Stimulated activated CD8-positive, alpha-beta memory T cell treated with anti-CD3 and anti-CD28 coated beads, Interleukin-2, amount 100 ng/mL, for 1 hour (primary cell): ENCODE measurements at regions not wholly inside any gene's neighbourhood (a gene's known extent, or its start where the extent isn't known, plus 50 kb on each side); places are given as distances from the start of the nearest gene placed in this dataset.

Experiments
- DNase-seq, 2 donors: peaks; one replicate each; pipeline ENCODE4 v3.0.0-alpha.2; 2020; ENCODE audit warnings: low read depth in 2 of 2

DNA sequence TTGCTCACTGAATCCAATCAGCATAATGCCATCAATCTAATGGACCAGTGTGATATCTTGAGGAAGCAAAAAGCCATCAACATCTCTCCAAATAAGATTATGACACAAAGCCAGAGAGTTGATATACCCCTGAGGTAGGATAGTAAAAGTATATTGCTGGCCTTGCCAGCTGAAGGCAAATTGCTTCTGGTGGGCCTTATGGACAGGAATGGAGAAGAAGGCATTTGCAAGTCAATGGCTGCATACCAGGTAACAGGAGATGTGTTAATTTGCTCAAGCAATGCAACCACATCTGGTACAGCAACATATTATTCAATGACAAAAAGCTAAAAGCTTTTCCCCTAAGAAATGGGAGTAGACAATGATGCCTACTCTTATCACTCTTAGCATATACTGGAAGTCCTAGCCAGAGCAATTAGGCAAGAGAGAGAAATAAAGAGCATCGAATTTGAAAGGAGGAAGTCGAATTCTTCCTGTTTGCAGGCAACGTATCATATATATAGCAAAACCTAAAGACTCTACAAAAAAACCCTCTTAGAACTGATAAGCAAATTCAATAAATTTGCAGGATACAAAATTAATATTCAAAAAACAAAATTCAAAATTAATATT is 216.1 kb upstream of the RASA1 start:
- no peak for DNase-seq

DNA sequence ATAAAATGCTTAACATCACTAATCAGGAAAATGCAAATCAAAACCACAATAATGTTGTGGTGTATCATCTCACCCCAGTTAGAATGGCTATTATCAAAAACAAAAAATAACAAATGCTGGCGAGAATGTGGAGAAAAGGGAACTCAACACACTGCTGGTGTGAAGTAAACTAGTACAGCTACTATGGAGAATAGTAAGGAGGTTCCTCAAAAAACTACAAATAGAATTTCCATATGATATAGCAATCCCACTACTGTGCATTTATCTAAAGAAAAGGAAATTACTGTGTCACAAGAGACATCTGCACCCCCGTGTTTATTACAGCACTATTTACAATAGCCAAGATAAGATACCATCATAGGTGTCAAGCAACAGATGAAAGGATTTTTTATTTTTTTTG is 214.5 kb upstream of the RASA1 start:
- no peak for DNase-seq

DNA sequence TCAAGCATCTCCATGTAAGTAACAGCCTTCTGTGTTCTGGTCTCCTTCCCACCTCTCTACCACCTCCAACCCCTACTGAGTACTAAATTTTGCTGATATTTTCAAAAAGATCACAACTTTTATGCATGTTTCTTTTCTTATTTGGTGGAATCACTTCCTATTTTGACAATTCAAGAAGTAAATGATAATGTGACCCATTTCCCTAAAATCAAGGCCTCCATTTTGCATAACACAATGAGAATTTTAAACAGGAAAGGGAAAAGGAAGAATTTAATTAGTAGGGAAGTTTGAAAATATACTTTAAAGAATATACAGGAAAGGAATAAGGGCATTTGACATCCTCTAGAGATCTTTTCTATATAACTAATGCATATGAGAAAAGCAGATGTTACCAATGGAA is 212.9 kb upstream of the RASA1 start:
- no peak for DNase-seq

DNA sequence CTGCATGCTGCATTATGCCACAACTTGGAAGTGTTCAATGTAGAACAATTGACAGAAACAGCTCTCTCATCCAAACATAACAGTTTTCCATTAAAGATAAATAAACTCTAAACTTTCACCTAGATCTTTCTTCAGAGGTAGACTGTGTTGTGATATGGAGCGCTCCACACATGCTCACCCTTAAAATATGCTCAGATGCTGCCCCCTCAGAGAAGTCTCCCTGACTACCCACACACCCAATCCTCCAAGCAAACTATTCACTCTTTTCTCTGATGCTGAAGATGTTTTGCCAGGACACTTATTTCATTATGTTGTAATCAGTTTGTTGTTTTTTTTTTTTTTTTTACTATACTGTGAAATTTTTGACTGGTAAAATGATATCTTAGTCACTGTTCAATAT is 206.6 kb upstream of the RASA1 start:
- DNase-seq = no peak

DNA sequence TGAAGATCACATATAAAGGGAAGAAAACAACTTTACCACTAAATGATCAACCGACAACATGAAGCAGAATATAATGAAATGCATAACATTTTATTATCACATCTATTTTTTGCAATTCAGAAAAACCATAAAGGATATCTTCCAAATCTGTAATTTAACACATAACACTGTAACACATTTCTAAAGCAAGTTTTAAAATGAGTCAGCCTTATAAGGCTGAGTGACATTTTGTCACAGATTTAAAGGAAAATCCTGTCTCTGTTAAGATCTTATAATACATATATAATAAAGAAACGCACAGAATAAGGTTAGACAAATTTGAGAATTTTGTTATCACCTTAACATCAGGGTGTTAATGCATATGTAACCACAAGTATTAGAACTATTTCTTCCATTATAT is 198.4 kb upstream of the RASA1 start:
- no peak for DNase-seq

DNA sequence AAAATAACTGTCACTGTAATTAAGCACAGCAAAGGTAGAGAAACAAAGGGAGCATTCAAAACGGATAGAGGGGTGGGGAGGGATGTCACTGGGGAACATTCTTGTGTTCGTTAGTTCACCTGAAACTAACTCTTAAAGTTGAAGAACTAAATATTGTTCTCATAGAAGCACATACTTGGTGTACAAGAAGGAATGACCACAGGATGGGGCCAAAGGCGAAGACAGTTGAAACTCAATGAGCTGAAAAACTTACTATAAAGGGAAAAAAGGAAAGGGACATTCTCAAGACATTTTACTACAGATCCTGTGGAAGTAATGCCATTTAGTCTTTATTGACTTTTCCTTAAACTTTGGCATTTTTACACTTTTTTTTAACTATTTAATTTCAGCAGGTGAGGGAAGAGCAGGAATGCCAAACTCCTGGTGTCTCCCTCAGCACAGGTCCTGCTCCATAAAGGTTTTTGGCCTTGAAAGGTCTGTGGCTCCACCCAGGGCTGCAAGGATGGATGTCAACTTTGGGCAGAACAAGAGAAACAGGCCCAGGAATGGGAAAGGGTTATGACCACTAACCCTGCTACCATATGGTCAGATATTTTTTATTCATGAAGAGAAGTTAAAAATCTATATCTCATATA is 197.6 kb upstream of the RASA1 start:
- no peak for DNase-seq

DNA sequence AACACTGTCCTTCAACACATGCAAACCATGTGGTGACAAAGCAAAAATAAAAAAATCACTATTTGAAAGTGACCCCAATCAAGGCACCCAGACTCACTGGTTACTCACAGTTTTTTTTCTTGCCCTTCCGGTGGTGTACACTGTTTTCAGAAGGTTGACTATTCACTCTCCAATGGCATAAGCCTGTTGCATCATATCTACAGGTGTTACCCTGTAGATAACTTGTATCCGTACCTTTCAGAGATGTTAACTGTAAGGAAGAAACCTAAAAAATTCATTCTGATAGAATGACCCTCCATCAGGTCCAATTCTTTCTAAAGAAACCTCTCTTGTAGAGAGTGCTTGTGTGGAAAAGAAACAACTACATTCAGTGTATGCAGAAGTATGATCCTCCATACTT is 193.6 kb upstream of the RASA1 start:
- no peak for DNase-seq

DNA sequence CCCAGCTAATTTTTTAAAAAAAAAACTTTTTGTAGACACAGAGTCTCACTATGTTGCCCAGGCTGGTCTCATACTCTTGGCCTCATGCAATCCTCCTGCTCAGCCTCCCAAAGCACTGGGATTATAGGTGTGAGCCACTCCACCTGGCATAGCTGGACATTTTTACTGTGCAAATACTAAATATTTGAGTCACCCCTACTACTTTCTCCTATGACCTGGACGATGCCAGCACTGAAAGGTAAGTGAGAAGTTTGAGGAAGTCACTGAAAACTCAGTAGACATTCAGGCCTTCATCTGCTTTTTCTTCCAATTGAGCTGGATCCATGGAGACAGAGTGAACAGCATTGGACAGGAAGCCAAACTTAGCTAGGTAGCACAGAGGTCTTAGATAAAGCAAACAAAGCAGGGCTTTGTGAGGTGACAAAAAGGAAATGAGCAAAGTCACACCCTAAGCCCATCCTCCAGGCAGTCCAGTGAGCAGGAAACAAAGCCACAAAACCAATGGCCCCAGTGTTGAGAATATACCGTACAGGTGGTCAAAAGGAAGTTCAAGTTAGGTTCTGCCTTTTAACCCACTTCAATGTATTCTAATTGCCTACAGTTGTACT is 192.6 kb upstream of the RASA1 start:
- DNase-seq = peak in 1 of 2 donors; percentile 6

DNA sequence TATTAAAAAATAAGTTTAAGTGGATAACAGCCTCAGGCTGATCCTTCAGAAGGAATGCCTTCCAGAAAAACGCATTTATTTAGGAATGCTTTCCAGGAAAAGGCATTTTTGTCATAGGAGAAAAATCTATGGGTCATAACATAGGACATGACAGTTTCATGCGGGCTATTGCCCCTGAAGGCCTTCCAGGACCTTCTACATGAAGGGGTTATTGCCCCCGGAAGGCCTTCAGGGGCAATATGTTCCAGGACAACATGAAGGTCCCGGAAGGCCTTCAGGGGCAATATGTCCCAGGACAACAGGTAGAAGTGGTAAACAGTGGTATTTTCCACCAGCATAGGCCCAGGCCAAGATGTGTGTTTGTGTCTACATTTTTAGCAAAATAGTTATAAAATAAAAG is 191.3 kb upstream of the RASA1 start:
- DNase-seq = no peak

DNA sequence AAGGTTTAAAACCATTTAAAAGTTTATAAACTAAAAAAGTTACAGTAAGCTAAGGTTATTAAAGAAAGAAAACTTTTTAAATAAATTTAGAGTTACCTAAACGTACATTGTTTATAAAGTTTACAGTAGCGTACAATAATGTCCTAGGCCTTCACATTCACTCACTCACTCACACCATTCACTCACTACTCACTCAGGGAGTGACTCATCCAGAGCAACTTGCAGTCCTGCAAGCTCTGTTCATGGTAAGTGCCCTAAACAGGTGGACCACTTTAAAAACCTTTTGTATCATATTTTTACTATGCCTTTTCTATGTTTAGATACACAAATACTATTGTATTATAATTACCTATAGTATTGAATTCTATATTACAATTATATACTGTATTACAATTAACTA is 190.8 kb upstream of the RASA1 start:
- DNase-seq = no peak

DNA sequence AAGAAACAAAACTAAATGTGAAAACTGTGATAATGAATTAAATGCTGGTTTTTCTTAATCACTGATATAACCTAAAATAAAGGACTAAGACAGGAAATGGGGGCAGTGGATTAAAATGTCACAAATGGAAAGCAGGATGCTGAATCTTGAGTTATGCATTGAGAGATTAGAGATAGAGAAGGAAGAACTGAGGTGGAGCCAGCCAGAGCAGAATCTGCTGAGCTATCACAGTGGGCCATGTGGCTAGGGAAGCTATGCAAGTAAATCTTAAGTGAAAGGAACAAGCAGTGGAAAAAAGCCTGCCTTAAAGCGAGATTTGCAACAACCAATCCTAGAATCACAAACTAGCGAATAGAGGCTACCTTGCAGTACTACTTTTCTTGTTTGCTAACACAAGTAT is 188.5 kb upstream of the RASA1 start:
- DNase-seq = no peak

DNA sequence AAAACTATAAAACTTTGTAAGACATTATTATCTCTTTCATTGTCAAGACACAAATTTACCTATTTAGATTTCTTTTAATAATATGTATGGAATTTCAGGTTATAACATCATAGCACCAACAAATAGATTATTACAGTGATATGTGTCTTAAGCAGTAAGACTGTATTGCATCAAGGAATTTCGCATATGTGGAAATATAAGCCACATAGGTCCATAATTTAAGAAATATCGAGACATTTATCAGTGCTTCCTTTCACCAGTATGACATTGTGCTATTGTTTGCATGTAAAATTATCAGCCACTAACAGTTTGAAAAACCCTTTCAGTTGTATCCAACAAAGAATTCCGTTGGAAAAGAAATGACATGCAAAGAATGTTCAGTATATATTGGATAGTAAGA is 186.7 kb upstream of the RASA1 start:
- DNase-seq = no peak

DNA sequence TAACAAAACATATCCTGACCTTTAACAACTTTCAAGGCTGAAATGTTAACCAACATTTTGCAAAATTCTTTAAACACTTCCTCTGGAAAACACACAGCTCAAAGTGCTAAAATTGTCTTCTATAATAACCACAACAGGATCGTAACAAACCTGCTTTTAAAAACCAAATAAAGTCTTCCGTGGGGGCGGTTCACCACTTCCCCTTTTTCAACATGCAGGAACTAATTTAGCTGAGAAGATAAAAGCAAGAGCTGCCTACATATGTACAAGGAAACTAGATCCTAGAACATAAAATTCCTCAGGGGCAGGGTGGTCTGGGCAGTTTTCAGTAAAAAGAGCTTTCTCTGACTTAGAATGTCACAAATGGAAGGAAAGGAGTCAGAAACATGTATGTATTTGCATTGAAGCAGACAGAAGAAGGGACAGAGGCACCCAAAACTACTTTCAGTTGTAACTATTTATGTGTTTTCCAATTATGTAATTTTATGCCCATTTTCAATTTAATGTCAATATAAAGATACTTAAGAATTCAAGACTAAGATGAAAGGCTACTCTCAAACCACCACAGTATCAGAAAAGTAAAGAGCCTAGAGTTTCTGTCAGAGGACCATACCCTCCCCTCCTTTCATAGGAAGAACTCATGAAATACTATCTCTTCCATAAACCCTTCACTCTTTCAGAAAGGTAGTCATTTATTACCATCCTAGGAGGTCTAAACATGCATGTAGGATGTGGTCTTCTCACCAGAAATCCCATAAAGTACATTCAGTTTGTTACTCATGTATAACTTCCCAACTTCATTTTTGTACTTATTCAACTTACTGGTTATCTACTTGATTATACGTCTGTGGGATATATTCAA is 185.9 kb upstream of the RASA1 start:
- no peak for DNase-seq

DNA sequence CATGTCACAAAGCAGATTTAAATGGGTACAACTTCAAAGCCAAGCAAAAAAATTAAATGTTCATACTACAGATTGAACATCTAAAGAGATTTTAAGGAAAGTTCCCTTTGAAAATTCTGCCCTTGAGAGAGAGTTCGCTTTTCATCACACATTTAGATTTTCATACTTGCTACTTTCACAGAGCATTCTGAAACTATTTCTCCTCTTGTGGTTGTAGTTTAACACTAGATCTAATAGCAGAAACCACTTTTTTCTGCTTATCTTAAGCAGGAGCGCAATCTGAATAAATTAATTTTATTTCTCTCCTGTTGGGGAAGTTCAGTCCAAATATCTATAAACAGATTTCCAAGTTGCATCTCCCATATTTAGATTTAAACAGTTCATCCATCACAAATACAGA is 173.3 kb upstream of the RASA1 start:
- no peak for DNase-seq

DNA sequence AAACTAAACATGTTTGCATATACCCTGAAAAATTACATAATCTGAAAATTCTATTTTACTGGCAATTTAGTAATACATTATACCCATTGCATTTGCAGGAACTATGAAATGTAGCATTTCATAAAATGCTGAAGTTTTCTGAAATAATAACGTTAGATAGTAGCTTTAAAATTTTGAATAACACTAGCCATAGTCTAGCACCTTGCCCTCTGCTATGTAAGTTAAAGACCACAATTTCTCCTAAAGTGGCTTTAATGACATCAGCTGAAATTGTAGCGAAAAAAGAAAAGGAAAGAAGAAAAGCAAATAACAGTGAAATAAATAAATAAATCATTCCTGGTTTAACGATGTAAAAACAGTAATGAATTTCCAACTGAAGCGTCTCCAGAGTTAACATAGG is 172.8 kb upstream of the RASA1 start:
- no peak for DNase-seq

DNA sequence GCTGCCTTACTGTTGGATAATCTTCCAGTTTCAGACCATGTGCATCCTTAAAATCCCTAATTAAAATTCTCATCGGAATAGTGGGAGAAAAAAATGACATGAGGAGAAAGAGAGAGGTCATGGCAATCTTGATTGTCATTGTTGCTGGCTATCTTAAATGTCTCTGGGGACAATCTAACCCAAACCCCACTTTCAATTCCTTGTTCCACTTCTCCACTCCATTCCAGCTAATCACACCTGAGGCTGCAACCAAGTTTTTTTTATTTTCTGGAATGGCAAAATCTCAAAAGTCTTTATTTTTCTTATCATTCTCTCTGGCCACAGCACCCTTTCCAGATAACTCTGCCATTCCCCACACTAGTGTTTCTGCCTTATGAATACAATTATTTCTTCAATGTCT is 171.9 kb upstream of the RASA1 start:
- DNase-seq = no peak

DNA sequence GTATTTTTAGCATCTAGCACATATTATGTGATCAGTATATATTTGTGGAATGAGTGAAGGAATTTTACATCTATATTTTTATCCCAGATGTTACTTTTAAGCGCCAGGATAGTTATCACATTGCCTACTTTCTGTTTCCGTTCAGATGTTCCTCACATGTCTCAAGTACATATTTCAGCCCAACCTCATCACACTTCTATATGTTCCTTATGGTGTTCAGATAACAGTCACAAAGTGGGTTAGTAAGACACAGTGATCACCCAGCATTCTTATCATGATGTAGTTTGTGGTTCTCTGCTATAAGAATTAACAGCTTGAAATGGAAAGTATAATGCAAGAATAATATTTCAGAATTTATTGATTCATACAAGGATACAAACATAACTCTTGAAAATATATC is 170.0 kb upstream of the RASA1 start:
- no peak for DNase-seq

DNA sequence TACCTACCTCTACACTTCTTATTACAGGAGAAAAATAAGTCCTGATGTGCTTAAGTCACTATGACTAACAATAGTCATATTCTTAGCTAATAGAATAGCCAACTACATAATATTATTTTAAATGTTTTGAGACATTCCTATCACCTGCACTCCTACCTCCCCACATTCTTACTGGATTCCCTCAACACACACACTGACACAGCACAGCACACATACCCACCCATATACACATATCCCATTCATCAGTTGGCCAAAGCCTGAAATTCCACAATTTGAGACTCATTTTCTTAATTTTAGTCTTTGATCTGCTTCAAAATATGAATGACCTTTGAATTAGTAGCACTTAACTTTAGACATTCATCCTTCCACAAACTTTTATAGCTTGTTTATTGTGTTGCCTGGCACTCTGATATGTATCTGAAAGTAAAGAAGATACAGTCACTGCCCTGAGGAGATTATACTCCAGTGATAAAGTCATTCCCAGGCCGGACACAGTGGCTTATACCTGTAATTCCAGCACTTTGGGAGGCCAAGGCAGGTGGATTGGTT is 168.3 kb upstream of the RASA1 start:
- no peak for DNase-seq

DNA sequence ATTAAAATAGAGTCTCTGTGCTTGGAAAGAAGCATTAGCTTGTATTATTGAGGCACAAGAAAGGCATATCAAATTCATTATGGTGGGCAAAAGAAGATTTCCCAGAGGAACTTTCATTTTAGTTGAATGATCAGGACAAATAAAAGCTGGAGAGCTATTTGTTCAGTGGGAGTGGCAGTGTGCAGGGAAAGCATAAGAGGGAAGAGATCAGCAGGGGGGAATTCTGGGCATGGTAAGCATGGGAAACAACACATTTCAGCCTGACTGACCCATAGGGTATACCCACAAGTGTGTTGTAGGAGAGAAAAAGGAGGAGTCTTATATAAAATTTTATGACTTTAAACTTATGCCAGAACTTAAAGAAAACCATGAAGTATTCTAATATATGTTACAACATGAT is 167.7 kb upstream of the RASA1 start:
- DNase-seq = no peak

DNA sequence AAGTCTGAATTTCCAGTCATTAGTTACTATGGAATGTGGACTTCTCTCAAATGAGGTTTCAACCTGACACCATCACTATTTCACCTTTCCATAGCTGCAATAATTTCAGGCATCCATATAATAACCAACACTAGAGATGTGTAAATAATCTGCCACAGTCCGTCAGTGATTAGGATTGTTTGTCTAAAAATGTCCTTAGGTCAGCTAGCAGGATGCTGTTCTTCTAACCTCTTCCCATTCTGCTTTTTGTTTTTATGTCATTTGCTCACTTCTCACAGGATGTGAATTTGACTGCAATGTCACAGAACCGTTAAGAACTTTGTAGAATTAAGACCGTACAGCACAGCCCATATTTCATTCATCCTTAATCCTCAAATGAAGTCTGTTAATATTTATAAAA is 166.4 kb upstream of the RASA1 start:
- DNase-seq = no peak

DNA sequence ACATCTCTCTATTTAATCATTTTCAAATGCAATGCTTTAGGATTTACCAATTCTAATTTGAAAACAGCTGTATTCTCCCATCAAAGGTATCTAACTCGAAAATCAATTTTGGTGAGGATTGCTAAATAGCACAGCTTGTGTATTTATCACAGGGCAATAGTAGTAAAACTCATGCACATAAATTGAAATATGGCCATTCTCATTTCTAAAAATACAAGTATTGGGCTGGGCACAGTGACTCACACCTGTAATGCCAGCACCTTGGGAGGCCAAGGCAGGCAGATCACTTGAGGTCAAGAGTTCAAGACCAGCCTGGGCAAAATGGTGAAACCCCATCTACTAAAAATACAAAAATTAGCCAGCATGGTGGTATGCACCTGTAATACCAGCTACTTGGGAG is 164.8 kb upstream of the RASA1 start:
- DNase-seq = no peak

DNA sequence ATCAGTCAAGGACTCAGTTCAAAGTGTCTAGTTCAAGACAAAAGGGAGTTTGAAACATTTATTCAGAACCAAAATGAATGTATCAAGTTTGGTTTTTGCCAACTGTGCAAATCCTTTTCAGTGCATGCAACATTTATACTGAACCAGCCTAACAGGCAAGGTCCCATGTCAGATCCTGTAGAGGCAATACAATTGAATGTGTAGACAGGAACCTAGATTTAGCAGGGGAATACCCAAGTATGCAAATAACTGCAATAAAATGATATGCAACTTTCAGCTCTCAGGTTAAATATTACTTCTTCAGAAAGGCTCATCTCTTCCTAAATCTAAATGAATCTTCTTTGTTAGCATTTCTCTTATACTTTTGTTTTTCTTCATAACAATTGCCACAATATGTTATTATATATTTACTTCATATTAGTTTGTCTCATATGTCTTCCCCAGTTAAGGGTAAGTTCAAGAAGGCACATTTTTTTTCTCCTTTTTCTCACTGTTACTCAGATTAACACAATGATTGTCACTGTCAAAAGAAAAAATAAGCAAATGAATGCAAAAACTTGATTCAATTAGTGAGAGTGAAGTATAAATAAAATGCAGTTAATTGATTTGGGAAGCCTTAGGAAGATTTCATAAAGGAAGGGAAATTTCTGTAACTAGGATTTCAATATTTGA is 163.9 kb upstream of the RASA1 start:
- DNase-seq = no peak
